HL-60/S4 treated with retinoic acid at 250 ng/mL for 4 days and 3 days (cell line): ENCODE measurements at regions not wholly inside any gene's neighbourhood (a gene's known extent, or its start where the extent isn't known, plus 50 kb on each side); places are given as distances from the start of the nearest gene placed in this dataset.

ENCODE experiments used
- in situ Hi-C: fragments of 300-500 bp; cut with MboI; formaldehyde crosslinking; loops from 2 replicates; pipeline ENCODE4 v1.7.0; 2022; ENCODE audit warnings: low sequenced_read_pairs

GRCh38 chr3:178233371-178234071 lies 302.7 kb upstream of the KCNMB2 start:
- in situ Hi-C loops = no loop called here

GRCh38 chr3:178236555-178237277 lies 299.5 kb upstream of the KCNMB2 start:
- in situ Hi-C loops = no loop called here

DNA sequence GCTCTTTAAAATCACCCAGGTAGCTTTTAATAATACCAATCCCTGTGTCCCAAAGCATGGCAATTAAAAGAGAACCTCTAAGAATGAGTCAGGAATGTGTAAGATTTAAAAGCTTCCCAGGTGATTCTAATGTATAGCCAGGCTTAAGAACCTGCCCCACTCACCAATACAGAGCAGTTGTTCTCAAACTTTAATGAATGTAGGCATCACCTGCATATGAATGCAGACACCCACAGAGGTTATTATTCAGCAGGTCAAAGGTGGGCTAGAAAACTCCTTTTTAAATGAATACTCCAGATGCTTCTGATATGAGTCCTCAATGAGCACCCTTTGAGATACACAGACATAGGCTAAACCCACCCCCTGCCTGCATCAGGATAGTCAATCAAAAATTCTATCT lies 298.1 kb upstream of the KCNMB2 start:
- in situ Hi-C loops = no loop called here

DNA sequence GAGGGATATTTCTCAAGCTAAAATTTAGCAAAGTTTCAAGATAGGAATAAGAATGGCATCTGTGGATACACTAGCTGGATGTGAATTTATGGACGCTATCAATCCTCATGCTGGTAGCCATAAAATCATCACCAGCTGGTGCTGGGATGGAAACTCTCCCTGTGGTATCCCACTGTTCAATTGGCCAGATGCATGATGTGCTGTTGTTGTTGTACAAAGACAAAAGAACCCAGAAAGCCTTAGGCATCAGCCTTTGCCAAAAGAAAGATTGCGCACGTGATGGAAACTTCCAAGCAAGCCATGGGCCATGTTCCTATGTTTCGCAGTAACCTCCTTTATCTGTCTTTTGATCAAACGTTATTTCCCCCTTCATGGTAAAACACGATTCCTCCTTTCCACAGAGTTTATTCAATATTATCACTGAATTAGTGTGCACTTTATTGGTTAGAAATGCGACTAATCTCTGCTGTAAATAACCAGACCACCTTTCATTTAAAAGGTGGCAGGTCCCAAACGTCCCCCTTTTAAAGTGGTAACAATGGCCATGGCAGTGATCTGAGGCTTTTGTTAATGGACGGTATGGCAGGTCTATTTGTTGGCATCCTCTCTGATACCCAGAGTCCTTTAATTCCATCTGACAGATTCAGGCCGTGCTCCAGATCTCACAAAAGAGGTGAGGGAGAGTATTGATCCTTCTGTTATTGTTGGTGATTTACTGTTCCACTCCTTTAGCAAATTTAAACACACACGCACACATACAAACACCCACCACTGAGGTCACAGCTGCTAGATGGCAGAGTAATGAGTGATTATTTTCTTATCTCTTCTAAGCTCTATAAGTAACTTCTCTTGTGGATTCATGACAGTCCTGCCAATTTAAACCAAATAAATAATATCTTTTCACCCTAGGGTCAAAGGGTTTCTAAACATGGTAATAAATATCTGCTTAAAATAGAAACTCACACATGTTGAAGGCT lies 291.2 kb upstream of the KCNMB2 start:
- in situ Hi-C loops = no loop called here

DNA sequence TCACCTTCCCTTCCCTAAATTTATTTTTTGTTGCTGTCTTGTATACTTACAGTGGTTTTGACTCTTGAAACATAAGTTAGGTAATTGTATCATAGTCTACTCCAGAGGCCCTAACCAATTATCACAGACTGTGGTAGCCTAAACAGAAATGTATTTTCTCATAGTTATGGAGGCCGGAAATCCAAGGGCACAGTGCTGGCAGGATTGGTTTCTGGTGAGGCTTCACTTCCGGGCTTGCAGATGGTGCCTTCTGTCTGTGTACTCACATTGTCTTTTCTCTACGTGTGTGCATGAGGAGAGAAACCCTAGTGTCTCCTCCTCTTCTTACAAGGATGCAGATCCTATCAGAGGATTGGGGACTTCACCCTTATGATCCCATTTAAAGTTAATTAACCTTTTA lies 290.2 kb upstream of the KCNMB2 start:
- in situ Hi-C loops = no loop called here

DNA sequence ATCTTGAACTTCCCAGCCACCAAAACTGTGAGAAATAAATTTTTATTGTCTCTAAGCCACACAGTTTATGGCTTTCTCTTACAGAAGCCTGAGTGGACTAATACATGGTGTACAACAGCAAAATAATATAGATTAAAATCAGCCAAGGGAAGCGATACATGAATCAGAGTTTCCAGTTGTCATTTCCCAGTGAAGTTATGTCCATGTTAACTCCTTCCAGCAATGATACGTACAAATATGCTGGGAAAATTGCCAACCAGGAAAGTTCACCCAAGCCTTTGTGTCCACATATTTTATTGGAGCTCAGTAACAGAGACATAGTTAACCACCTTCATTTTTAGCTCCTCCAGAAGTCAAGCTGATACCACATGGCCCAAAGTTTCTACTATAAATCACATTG lies 280.9 kb upstream of the KCNMB2 start:
- in situ Hi-C loops = no loop called here

DNA sequence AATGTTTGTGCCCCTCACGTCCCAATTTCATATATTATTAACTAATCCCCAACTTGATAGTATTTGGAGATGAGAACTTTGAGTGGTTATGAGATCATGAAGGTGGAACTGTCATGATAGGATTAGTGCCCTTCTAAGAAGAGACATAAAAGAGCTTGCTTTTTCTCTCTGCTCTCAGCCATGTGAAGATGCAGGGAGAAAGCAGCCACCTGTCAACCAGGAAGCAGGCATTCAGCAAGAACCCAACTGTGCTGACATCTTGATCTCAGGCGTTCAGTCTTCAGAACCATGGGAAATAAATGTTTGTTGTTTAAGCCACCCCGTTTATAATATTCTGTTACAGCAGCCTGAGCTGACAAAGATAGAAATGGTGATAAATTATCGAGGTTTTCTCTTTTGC lies 278.7 kb upstream of the KCNMB2 start:
- in situ Hi-C loops = no loop called here

GRCh38 chr3:178258121-178258520 lies 278.1 kb upstream of the KCNMB2 start:
- in situ Hi-C loops = no loop called here

DNA sequence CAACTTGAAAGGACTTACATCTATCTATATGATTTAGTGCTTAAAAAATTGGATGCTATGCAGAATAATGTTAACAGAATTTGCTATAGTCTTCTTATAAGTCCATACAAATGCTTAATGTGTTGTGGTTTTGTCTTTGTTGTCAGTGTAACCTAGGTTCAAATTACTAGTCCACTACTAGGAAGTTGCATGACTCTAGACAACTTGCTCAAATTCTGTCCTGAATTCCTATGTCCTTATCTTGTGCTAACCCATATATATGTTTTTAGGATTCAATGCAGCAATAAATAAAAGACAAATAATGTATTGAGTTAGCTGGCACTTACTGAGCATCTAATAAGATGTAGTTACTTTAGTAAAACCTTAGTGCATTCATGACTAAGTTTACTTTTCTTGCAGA lies 276.5 kb upstream of the KCNMB2 start:
- in situ Hi-C loops = no loop called here

DNA sequence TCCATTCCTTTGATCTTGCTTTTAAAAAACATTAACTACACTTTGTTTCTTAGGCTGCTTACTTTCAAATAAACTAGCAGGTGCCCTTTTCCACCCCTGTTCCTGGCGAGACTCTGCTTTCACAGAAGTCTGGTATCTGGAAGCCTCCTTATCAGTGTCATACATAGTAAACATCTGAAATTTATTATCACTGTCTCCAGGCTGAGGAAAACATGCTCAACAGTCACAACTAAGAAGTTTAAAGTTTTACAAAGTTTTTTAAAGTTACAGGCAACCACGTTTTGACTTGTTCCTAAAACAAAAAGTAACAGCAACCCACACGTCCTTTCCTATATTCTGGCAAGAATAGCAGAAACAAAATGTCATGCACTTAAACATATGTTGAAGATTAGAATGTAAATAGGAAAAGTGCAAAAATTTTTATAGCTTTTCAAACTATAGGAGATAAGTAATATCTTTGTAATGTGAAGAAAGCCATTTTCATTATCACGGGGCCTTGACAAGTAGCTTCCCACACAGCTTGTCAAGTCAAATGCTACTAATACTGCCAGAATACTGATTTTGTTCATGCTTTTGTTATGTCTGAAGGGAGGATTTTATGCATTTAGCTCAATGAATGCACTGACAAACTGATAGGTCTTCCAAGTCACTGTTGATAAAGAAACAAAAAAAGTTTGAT lies 275.2 kb upstream of the KCNMB2 start:
- in situ Hi-C loops = no loop called here

GRCh38 chr3:178263236-178263916 lies 272.9 kb upstream of the KCNMB2 start:
- in situ Hi-C loops = no loop called here

DNA sequence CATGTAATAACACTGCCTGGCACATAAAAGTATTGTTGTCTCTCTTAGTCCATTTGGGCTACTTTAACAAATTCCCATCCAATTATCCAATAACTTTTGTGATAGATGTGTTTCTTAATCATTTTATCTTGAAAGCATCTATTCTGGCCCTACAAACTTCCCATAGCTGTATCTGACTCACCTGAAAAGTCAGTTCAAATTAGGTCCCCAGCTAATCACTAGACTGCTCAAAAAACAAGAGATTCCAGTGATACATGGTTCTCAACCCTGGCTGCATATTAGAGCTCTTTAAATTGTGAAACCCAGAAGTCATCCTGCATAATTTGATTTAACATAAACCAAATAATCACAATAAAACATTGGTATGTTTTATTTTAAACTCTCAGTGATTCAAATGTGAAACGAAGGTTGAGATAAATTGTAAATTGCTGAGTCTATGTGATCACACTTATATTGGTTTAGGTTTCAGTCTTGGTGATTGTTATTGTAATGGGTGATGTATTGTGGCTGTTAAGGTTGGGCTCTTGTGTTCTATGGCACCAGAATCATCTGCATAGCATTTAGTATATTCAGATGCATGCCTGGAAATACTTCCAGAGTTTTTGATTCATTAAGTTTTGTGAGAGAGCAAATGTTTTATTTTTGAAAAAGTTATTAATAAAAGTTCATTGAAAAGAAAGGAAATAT lies 268.9 kb upstream of the KCNMB2 start:
- in situ Hi-C loops = no loop called here

GRCh38 chr3:178270838-178271237 lies 265.4 kb upstream of the KCNMB2 start:
- in situ Hi-C loops = no loop called here

- in situ Hi-C loops = no loop called here
Observed at GRCh38 chr3:178271740-178272387, 264.4 kb upstream of the KCNMB2 start.

GRCh38 chr3:178272841-178273240 lies 263.4 kb upstream of the KCNMB2 start:
- in situ Hi-C loops = no loop called here

DNA sequence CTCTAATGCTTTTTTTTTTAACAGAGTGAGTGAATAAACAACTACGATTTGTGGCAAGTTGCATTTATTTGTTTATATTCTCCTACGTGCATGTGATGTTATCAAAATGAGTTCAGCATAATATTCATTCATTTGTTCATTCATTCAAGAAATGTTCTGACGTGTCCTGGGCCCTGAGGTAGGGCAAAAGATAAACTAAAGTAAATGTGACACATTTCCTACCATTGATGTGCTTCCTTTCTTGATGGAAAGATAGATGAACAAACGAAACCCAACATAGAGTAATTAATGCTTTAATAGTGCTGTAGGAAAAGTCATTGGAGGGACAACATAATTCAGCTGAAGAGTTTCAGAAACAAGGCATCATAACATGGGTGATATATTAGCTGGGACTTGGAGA lies 261.5 kb upstream of the KCNMB2 start:
- in situ Hi-C loops = no loop called here

DNA sequence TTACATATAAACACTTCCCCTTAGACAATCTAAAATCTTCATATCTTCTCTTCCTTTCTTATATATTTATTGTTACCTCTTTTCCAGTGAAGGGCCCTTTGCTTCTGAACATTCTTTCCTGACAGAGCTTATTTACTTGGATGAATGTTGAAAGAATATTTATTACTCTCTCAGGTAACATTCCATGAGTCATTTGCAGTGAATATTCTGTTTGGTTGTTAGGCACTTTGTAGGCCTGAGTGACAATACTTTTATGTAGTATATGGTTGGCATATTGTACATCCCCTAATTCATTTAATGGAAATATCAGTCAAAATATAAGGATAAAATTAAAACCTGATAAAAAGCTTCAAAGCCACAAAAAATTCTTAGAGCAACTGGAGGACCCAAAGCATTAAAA lies 260.9 kb upstream of the KCNMB2 start:
- in situ Hi-C loops = no loop called here

DNA sequence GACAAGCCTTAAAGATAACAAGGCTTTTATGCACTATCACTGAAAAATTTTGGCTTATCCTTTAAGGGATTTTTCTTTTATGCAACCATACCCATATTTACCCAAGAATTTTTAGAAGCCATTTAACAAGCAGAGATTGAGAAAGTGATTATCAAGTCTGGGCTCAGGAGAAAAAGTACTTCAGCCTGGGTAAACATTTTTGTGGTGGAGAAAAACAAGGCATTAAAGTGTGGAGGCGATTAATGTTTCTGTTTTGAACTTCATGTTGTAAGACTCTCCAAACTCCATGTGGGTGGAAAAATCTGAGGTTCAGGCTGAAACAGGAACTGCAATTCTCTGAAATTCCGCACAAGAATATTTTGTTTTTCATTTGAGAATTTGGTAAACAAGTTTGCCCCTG lies 260.4 kb upstream of the KCNMB2 start:
- in situ Hi-C loops = no loop called here

GRCh38 chr3:178277605-178278004 lies 258.6 kb upstream of the KCNMB2 start:
- in situ Hi-C loops = no loop called here
